ENCODE measurements at regions not wholly inside any gene's neighbourhood (a gene's known extent, or its start where the extent isn't known, plus 50 kb on each side); places are given as distances from the start of the nearest gene placed in this dataset.

DNA sequence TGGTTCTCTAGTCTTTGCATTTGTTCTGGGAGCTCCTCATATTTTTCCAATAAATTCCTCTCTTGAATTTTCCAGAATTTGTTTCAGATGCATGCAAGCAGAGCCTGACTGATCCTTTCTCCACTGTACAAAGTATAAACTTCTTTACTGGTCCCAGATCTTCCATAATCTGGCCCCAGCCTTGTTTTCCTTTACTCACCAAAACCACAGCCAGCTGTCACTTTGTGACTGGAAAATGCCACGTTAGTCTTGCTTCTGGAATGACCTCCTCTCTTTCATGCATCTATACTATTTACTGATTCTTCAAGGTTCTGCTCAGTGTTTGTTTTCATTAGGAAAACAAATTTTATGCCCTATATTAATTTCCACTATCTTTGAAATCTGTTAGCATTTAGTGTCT is 60.4 kb upstream of the SPPL2A start:
- no peak for DNase-seq
- H3K27me3 ChIP-seq = no peaks in the 10 kb centered on the region
- no peak overlapping the region for H3K27ac ChIP-seq
- H3K36me3 ChIP-seq = no peaks in the 10 kb centered on the region
- H3K4me3 ChIP-seq = no peak overlapping the region
- H3K9me3 ChIP-seq = no peaks in the 10 kb centered on the region
- intact Hi-C loops (cut with DNase I; ENCODE audit: low total_unique reads) = no loop called here
- 52 to 56% methylated on average over 1 of the region's 1 CpG for WGBS, 2 donors (ENCODE audit: low coverage in 1 of 2)
- peaks cover 0 to 11% (median 3%) of the 10 kb centered on the region in 4 donors for H3K4me1 ChIP-seq
- TF ChIP-seq CTCF (IDR thresholded peaks at IDR 0.05) (no peak), POLR2A (IDR thresholded peaks at IDR 0.05) (no peak), EP300 (IDR thresholded peaks at IDR 0.05; ENCODE audit: low read depth) (no peak), POLR2AphosphoS5 (IDR thresholded peaks at IDR 0.05) (no peak)
- in situ Hi-C loops (cut with MboI; ENCODE audit: low pct_ligation_motif_present in 1 of 4, low pct_unique_long_range_greater_than_20kb in 1 of 4, low sequenced_read_pairs in 3 of 4) = no loop called here

DNA sequence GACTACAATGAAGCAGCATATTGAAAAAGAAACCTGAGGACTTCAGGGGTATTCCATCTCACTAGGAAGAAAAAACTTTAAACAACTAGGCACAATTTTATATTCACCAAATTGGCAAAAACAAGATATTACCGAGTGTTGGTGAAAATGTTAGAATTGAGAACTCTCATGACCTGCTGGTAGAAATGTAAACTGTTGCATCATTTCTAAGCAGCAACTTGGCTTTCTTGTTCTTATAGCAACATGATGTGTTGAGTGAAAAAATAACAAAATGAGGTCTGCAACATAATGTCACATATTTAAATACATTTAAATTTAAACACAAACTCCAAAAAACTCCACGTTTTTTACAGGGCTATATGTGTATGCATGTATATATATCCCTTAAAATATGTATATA is 59.0 kb upstream of the SPPL2A start:
- intact Hi-C loops (cut with DNase I; ENCODE audit: low total_unique reads) = no loop called here

DNA sequence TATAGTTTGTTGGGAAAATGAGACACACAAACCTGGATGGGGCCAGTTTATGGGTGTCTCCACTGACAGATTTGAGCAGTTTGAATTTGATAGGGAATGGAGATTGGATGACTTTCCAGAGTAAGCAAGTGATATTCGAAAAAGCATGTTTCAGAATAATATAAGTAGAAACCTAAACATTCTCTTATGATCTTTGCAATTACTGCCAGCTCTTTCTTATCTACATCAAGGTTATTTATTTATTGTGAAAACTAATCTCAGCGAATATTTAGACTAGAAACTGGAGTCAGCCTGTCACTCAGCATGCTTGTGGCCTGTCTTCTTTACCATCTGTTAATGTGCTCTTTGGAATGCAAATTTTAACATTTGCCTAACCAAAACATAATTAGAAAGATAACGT is 57.8 kb upstream of the SPPL2A start:
- DNase-seq = no peak
- in situ Hi-C loops (cut with MboI; ENCODE audit: low pct_ligation_motif_present in 1 of 4, low pct_unique_long_range_greater_than_20kb in 1 of 4, low sequenced_read_pairs in 3 of 4) = no loop called here
- Histone ChIP-seq H3K9me3 (no peaks in the 10 kb centered on the region), H3K4me3 (no peak overlapping the region), H3K36me3 (no peaks in the 10 kb centered on the region), H3K27ac (no peak overlapping the region), H3K27me3 (no peaks in the 10 kb centered on the region), H3K4me1 (peaks cover 0 to under 1% (median 0%) of the 10 kb centered on the region in 4 donors)
- WGBS, 2 donors (ENCODE audit: low coverage in 1 of 2) = 60 to 61% methylated on average over 3 of the region's 3 CpGs
- TF ChIP-seq POLR2A (IDR thresholded peaks at IDR 0.05) = no peak
- TF ChIP-seq POLR2AphosphoS5 (IDR thresholded peaks at IDR 0.05) = no peak
- no peak for TF ChIP-seq CTCF (IDR thresholded peaks at IDR 0.05)
- no peak for TF ChIP-seq EP300 (IDR thresholded peaks at IDR 0.05; ENCODE audit: low read depth)
- intact Hi-C loops (cut with DNase I; ENCODE audit: low total_unique reads) = no loop called here

More for the DNA sequence above, 59.0 kb upstream of the SPPL2A start:
- Histone ChIP-seq H3K27ac (no peak overlapping the region), H3K36me3 (no peaks in the 10 kb centered on the region), H3K9me3 (no peaks in the 10 kb centered on the region), H3K27me3 (no peaks in the 10 kb centered on the region), H3K4me1 (peaks cover 0 to 11% (median 3%) of the 10 kb centered on the region in 4 donors), H3K4me3 (no peak overlapping the region)
- DNase-seq = no peak
- WGBS, 2 donors (ENCODE audit: low coverage in 1 of 2) = 66 to 73% methylated on average over 2 of the region's 2 CpGs
- TF ChIP-seq CTCF (IDR thresholded peaks at IDR 0.05) (no peak), POLR2AphosphoS5 (IDR thresholded peaks at IDR 0.05) (no peak), EP300 (IDR thresholded peaks at IDR 0.05; ENCODE audit: low read depth) (no peak), POLR2A (IDR thresholded peaks at IDR 0.05) (no peak)
- in situ Hi-C loops (cut with MboI; ENCODE audit: low pct_ligation_motif_present in 1 of 4, low pct_unique_long_range_greater_than_20kb in 1 of 4, low sequenced_read_pairs in 3 of 4) = no loop called here

DNA sequence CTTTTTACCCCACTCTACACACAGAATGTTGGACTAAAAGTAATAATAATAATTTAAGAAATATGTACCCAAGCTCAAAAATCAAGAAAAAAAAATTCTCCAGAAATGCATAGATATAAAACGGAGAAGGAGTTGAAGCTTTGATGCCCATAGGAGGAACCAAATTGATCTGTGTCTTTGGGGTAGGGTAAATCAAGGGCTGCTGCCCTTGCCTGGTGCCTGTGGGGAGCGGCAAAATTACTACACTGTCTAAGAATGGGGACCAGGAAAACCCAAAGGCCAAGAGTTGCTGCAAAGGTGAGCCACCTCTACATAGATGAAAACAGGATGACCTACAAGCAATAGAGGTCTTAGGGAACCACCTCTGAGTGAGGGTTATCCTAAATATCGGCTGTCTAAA is 56.0 kb upstream of the SPPL2A start:
- TF ChIP-seq POLR2AphosphoS5 (IDR thresholded peaks at IDR 0.05) = no peak
- TF ChIP-seq POLR2A (IDR thresholded peaks at IDR 0.05) = no peak
- TF ChIP-seq EP300 (IDR thresholded peaks at IDR 0.05; ENCODE audit: low read depth) = no peak
- no peak for TF ChIP-seq CTCF (IDR thresholded peaks at IDR 0.05)
- no peaks in the 10 kb centered on the region for H3K9me3 ChIP-seq
- in situ Hi-C loops (cut with MboI; ENCODE audit: low pct_ligation_motif_present in 1 of 4, low pct_unique_long_range_greater_than_20kb in 1 of 4, low sequenced_read_pairs in 3 of 4) (no loop called here), intact Hi-C loops (cut with DNase I; ENCODE audit: low total_unique reads) (no loop called here)
- H3K27me3 ChIP-seq = no peaks in the 10 kb centered on the region
- H3K27ac ChIP-seq = no peak overlapping the region
- H3K4me1 ChIP-seq = peaks cover 0 to 8% (median 2%) of the 10 kb centered on the region in 4 donors
- no peaks in the 10 kb centered on the region for H3K36me3 ChIP-seq
- WGBS, 2 donors (ENCODE audit: low coverage in 1 of 2) = 80 to 98% methylated on average over 3 of the region's 3 CpGs
- H3K4me3 ChIP-seq = no peak overlapping the region
- no peak for DNase-seq

Data from transverse colon (tissue), 4 donors.